ENCODE measurements at regions not wholly inside any gene's neighbourhood (a gene's known extent, or its start where the extent isn't known, plus 50 kb on each side); places are given as distances from the start of the nearest gene placed in this dataset.

- H3K9me3 ChIP-seq: no peaks in the 10 kb centered on the region
- H3K4me3 ChIP-seq: no peak overlapping the region
- intact Hi-C loops (cut with DNase I; ENCODE audit: low total_unique reads): no loop called here
- no peaks in the 10 kb centered on the region for H3K36me3 ChIP-seq
- H3K27me3 ChIP-seq: peaks cover 0 to 4% of the 10 kb centered on the region in 2 donors
- no peak for TF ChIP-seq CTCF (IDR thresholded peaks at IDR 0.05)
- no peak overlapping the region for H3K27ac ChIP-seq
- no peaks in the 10 kb centered on the region for H3K4me1 ChIP-seq
- DNase-seq: peak in 1 of 2 donors; percentile 34
Observed at GRCh38 chr14:105888151-105888550, 361.8 kb downstream of the TMEM121 start.

GRCh38 chr14:105888784-105889665, 362.6 kb downstream of the TMEM121 start:
- DNase-seq: peak; percentile 11 to 49
- Histone ChIP-seq H3K9me3 (no peaks in the 10 kb centered on the region), H3K4me3 (no peak overlapping the region), H3K27ac (no peak overlapping the region), H3K4me1 (no peaks in the 10 kb centered on the region), H3K36me3 (no peaks in the 10 kb centered on the region), H3K27me3 (no peaks in the 10 kb centered on the region)
- no peak for TF ChIP-seq CTCF (IDR thresholded peaks at IDR 0.05)
- intact Hi-C loops (cut with DNase I; ENCODE audit: low total_unique reads): no loop called here

GRCh38 chr14:105889666-105890473, 363.5 kb downstream of the TMEM121 start:
- Histone ChIP-seq H3K27me3 (no peaks in the 10 kb centered on the region), H3K27ac (no peak overlapping the region), H3K36me3 (no peaks in the 10 kb centered on the region), H3K4me1 (no peaks in the 10 kb centered on the region), H3K9me3 (no peaks in the 10 kb centered on the region), H3K4me3 (no peak overlapping the region)
- peak; percentile 15 to 27 for DNase-seq
- intact Hi-C loops (cut with DNase I; ENCODE audit: low total_unique reads): no loop called here
- TF ChIP-seq CTCF (IDR thresholded peaks at IDR 0.05): no peak

- no peaks in the 10 kb centered on the region for H3K4me1 ChIP-seq
- H3K9me3 ChIP-seq: no peaks in the 10 kb centered on the region
- intact Hi-C loops (cut with DNase I; ENCODE audit: low total_unique reads): no loop called here
- H3K27me3 ChIP-seq: no peaks in the 10 kb centered on the region
- no peaks in the 10 kb centered on the region for H3K36me3 ChIP-seq
- no peak overlapping the region for H3K4me3 ChIP-seq
- TF ChIP-seq CTCF (IDR thresholded peaks at IDR 0.05): no peak
- peak; percentile 13 to 59 for DNase-seq
- no peak overlapping the region for H3K27ac ChIP-seq
Observed at GRCh38 chr14:105890474-105891220, 364.3 kb downstream of the TMEM121 start.

GRCh38 chr14:105891221-105891602, 364.8 kb downstream of the TMEM121 start:
- intact Hi-C loops (cut with DNase I; ENCODE audit: low total_unique reads): no loop called here
- DNase-seq: peak; percentile 15 to 60
- no peak for TF ChIP-seq CTCF (IDR thresholded peaks at IDR 0.05)

More at GRCh38 chr14:105891221-105891602, 364.8 kb downstream of the TMEM121 start:
- Histone ChIP-seq H3K9me3 (no peaks in the 10 kb centered on the region), H3K27ac (no peak overlapping the region), H3K27me3 (no peaks in the 10 kb centered on the region), H3K4me3 (no peak overlapping the region), H3K4me1 (no peaks in the 10 kb centered on the region), H3K36me3 (no peaks in the 10 kb centered on the region)

Measured in tibial artery (tissue), 4 donors.